ENCODE measurements at regions not wholly inside any gene's neighbourhood (a gene's known extent, or its start where the extent isn't known, plus 50 kb on each side); places are given as distances from the start of the nearest gene placed in this dataset.

DNA sequence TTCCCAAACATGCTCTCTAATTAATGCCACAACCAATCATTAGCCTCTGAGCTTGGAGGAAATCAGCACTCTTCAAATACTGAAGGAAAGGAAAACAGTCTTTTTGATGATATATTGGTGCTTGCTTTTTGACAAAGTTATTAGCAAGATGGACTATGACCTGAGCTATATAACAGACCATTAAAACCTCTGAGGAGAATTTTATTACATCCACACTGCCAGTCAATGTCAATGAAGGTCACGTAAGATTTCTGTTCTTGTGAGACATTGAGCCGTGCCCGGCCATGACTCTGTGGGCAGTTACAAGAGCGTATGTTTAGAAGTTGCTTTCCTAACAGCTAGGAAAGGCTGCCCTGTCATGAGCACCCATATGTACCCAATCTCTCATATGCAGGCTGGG is 659.0 kb downstream of the UTRN start:
- TF ChIP-seq, protein P1, sequence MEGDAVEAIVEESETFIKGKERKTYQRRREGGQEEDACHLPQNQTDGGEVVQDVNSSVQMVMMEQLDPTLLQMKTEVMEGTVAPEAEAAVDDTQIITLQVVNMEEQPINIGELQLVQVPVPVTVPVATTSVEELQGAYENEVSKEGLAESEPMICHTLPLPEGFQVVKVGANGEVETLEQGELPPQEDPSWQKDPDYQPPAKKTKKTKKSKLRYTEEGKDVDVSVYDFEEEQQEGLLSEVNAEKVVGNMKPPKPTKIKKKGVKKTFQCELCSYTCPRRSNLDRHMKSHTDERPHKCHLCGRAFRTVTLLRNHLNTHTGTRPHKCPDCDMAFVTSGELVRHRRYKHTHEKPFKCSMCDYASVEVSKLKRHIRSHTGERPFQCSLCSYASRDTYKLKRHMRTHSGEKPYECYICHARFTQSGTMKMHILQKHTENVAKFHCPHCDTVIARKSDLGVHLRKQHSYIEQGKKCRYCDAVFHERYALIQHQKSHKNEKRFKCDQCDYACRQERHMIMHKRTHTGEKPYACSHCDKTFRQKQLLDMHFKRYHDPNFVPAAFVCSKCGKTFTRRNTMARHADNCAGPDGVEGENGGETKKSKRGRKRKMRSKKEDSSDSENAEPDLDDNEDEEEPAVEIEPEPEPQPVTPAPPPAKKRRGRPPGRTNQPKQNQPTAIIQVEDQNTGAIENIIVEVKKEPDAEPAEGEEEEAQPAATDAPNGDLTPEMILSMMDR (IDR thresholded peaks at IDR 0.05), result no peak
- no peak for TF ChIP-seq ZFX (IDR thresholded peaks at IDR 0.05; ENCODE audit: borderline replicate concordance)

All from 22Rv1 (cell line).